ENCODE measurements at regions not wholly inside any gene's neighbourhood (a gene's known extent, or its start where the extent isn't known, plus 50 kb on each side); places are given as distances from the start of the nearest gene placed in this dataset.
"Not testable (repeated sequence)": the region's sequence is repeated elsewhere in the genome, so short reads cannot be mapped to it uniquely, and the experiment has no call there.

- no peaks in the 10 kb centered on the region for H3K27me3 ChIP-seq
- H3K36me3 ChIP-seq = no peaks in the 10 kb centered on the region
- intact Hi-C loops (cut with DNase I; ENCODE audit: low total_unique reads) = loop anchor here (5.0 kb wide), 1 partner anchor 703 kb away; no protein-coding TSS in a partner anchor
- no peak overlapping the region for H3K4me3 ChIP-seq
- H3K27ac ChIP-seq = no peak overlapping the region
- no peak for DNase-seq (ENCODE audit: low spot score in 2 of 2)
- H3K4me1 ChIP-seq = no peaks in the 10 kb centered on the region
- no peak for TF ChIP-seq CTCF (IDR thresholded peaks at IDR 0.05)
- TF ChIP-seq POLR2A (IDR thresholded peaks at IDR 0.05) = no peak
- TF ChIP-seq POLR2AphosphoS5 (IDR thresholded peaks at IDR 0.05) = no peak
- peaks cover 6 to 10% of the 10 kb centered on the region in 2 donors for H3K9me3 ChIP-seq
Observed at GRCh38 chr2:235439959-235440662, 53.7 kb upstream of the AGAP1 start.

GRCh38 chr2:235443580-235443979 is 50.3 kb upstream of the AGAP1 start:
- not testable (repeated sequence) for H3K36me3 ChIP-seq; DNase-seq (ENCODE audit: low spot score in 2 of 2); H3K4me1 ChIP-seq; H3K27me3 ChIP-seq; H3K4me3 ChIP-seq; H3K9me3 ChIP-seq
- peak overlapping the region; percentile 52 to 66 for H3K27ac ChIP-seq
- intact Hi-C loops (cut with DNase I; ENCODE audit: low total_unique reads) = loop anchor here (5.0 kb wide), 1 partner anchor 706 kb away; no protein-coding TSS in a partner anchor

Measured in breast epithelium (tissue), 4 donors.